ENCODE measurements at regions not wholly inside any gene's neighbourhood (a gene's known extent, or its start where the extent isn't known, plus 50 kb on each side); places are given as distances from the start of the nearest gene placed in this dataset.

DNA sequence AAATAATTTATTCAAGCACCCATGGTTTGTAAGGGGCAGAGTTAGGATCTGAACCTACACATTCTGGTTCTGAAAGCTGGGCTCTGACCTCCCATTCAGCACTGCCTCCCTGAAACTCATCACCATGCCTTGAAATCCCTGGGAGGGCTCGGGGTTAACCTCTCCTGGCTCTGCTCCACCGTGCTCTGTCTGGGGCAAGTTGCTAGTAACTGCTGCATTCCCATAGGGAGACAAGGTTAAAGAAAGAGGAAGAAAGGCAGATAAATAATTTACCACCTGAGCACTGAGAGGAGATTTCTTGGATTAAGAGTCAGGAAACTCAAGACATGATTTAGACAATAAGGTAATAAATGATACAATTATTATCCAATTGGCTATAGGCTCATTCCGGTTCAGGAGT is 199.3 kb downstream of the KIF18A start:
- intact Hi-C loops (cut with DNase I): no loop called here
- H3K36me3 ChIP-seq: no peaks in the 10 kb centered on the region
- DNase-seq: no peak
- H3K4me3 ChIP-seq: no peak overlapping the region
- TF ChIP-seq, protein P1, sequence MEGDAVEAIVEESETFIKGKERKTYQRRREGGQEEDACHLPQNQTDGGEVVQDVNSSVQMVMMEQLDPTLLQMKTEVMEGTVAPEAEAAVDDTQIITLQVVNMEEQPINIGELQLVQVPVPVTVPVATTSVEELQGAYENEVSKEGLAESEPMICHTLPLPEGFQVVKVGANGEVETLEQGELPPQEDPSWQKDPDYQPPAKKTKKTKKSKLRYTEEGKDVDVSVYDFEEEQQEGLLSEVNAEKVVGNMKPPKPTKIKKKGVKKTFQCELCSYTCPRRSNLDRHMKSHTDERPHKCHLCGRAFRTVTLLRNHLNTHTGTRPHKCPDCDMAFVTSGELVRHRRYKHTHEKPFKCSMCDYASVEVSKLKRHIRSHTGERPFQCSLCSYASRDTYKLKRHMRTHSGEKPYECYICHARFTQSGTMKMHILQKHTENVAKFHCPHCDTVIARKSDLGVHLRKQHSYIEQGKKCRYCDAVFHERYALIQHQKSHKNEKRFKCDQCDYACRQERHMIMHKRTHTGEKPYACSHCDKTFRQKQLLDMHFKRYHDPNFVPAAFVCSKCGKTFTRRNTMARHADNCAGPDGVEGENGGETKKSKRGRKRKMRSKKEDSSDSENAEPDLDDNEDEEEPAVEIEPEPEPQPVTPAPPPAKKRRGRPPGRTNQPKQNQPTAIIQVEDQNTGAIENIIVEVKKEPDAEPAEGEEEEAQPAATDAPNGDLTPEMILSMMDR (IDR thresholded peaks at IDR 0.05): no peak
- no peak overlapping the region for H3K27ac ChIP-seq
- no peak overlapping the region for H3K9ac ChIP-seq (ENCODE audit: low read depth in 2 of 2, low read length in 2 of 2)
- no peaks in the 10 kb centered on the region for H3K9me3 ChIP-seq
- no peaks in the 10 kb centered on the region for H3K27me3 ChIP-seq
- no peaks in the 10 kb centered on the region for H3K4me1 ChIP-seq

GRCh38 chr11:27907530-27907929 is 200.4 kb downstream of the KIF18A start:
- Histone ChIP-seq H3K27me3 (no peaks in the 10 kb centered on the region), H3K4me3 (no peak overlapping the region), H3K36me3 (no peaks in the 10 kb centered on the region), H3K4me1 (no peaks in the 10 kb centered on the region), H3K27ac (no peak overlapping the region), H3K9ac (ENCODE audit: low read depth in 2 of 2, low read length in 2 of 2) (no peak overlapping the region), H3K9me3 (no peaks in the 10 kb centered on the region)
- DNase-seq: no peak
- intact Hi-C loops (cut with DNase I): no loop called here
- TF ChIP-seq, protein P1 (IDR thresholded peaks at IDR 0.05): no peak

DNA sequence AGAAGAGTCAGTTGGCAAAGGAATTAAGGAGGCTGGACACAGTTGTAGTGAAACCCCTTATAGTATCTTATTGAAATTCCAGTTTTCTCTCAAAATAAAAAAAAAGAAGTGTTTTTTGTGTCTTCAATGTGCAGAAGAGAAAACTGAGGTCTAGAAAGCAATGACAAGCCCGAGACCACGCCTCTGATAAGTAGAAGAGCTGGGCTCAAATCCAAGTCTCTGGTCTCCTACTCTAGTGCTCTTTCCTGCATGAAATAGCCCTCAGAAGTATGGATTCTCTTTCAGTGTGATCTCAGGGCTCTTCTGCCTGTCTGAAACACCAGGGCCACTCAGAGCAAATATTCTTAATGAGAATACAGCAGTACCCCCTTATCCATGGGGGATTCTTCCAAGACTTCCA is 200.9 kb downstream of the KIF18A start:
- DNase-seq: no peak
- intact Hi-C loops (cut with DNase I): no loop called here
- H3K27ac ChIP-seq: no peak overlapping the region
- H3K9ac ChIP-seq (ENCODE audit: low read depth in 2 of 2, low read length in 2 of 2): no peak overlapping the region
- no peaks in the 10 kb centered on the region for H3K9me3 ChIP-seq
- no peaks in the 10 kb centered on the region for H3K4me1 ChIP-seq
- no peaks in the 10 kb centered on the region for H3K36me3 ChIP-seq
- TF ChIP-seq, protein P1 (IDR thresholded peaks at IDR 0.05): no peak
- H3K27me3 ChIP-seq: no peaks in the 10 kb centered on the region
- H3K4me3 ChIP-seq: no peak overlapping the region

DNA sequence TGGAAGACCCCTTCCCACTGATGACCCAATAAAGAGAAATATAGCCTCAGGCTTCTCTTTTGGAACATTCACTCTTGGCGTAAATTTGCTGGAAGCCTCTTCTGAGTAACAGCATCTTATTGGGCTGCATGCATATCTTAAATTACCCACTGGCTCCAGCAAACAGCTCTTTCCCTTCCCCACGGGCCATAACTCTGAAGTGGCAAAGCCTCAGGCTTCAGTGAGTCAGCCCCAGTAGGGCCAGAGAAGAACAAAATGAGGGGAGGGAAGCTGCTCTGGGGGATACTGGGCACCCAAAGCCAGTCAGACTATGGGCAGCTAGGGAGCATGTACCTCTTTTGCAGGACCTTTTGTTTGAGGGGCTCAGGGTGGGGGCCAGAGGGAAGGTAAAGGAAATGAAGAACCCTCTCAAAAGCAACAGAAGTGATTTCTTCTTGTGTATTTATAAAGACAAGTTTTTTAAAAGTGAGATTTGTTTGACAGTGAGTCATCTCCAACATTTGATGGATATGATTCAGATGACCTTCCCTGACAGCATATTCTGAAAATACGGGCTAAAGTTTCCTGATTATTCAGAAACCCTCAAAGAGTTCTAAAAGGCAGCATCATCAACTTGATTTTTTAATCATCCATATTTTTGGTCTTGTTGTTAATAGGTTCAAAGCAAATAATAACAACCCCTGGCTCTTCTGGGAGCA is 203.4 kb downstream of the KIF18A start:
- intact Hi-C loops (cut with DNase I): no loop called here
- TF ChIP-seq, protein P1 (IDR thresholded peaks at IDR 0.05): no peak
- H3K9ac ChIP-seq (ENCODE audit: low read depth in 2 of 2, low read length in 2 of 2): no peak overlapping the region
- no peak overlapping the region for H3K4me3 ChIP-seq
- no peak overlapping the region for H3K27ac ChIP-seq
- no peaks in the 10 kb centered on the region for H3K36me3 ChIP-seq
- H3K27me3 ChIP-seq: no peaks in the 10 kb centered on the region
- no peak for DNase-seq
- no peaks in the 10 kb centered on the region for H3K4me1 ChIP-seq
- H3K9me3 ChIP-seq: no peaks in the 10 kb centered on the region

GRCh38 chr11:27902981-27903624 is 202.8 kb upstream of the BDNF start:
- Histone ChIP-seq H3K27ac (no peak overlapping the region), H3K4me1 (no peaks in the 10 kb centered on the region), H3K27me3 (no peaks in the 10 kb centered on the region), H3K4me3 (no peak overlapping the region), H3K9ac (ENCODE audit: low read depth in 2 of 2, low read length in 2 of 2) (no peak overlapping the region), H3K36me3 (no peaks in the 10 kb centered on the region), H3K9me3 (no peaks in the 10 kb centered on the region)
- TF ChIP-seq, protein P1 (IDR thresholded peaks at IDR 0.05): no peak
- intact Hi-C loops (cut with DNase I): no loop called here
- DNase-seq: no peak
